ENCODE measurements at regions not wholly inside any gene's neighbourhood (a gene's known extent, or its start where the extent isn't known, plus 50 kb on each side); places are given as distances from the start of the nearest gene placed in this dataset.

- TF ChIP-seq CTCF (IDR thresholded peaks at IDR 0.05; ENCODE audit: insufficient read depth, low read depth, low read length, missing control alignments) = no peak
- DNase-seq (ENCODE audit: low read depth) = no peak
These were observed 68.3 kb upstream of the SLC7A11 start for GRCh38 chr4:138310498-138310897.

GRCh38 chr4:138308356-138308755 lies 66.2 kb upstream of the SLC7A11 start:
- no peak overlapping the region for H3K4me3 ChIP-seq (ENCODE audit: low read depth, low read length)
- no peak for DNase-seq (ENCODE audit: low read depth)
- no peak for TF ChIP-seq CTCF (IDR thresholded peaks at IDR 0.05; ENCODE audit: insufficient read depth, low read depth, low read length, missing control alignments)

More at GRCh38 chr4:138310498-138310897, 68.3 kb upstream of the SLC7A11 start:
- no peak overlapping the region for H3K4me3 ChIP-seq (ENCODE audit: low read depth, low read length)

- no peak overlapping the region for H3K4me3 ChIP-seq (ENCODE audit: low read depth, low read length)
- TF ChIP-seq CTCF (IDR thresholded peaks at IDR 0.05; ENCODE audit: insufficient read depth, low read depth, low read length, missing control alignments) = no peak
- DNase-seq (ENCODE audit: low read depth) = peak; percentile 8
These were observed 65.2 kb upstream of the SLC7A11 start for GRCh38 chr4:138307319-138307718.

- DNase-seq (ENCODE audit: low read depth) = no peak
- TF ChIP-seq CTCF (IDR thresholded peaks at IDR 0.05; ENCODE audit: insufficient read depth, low read depth, low read length, missing control alignments) = no peak
- H3K4me3 ChIP-seq (ENCODE audit: low read depth, low read length) = no peak overlapping the region
These were observed 62.9 kb upstream of the SLC7A11 start for GRCh38 chr4:138305050-138305449.

- DNase-seq (ENCODE audit: low read depth) = no peak
- H3K4me3 ChIP-seq (ENCODE audit: low read depth, low read length) = no peak overlapping the region
- no peak for TF ChIP-seq CTCF (IDR thresholded peaks at IDR 0.05; ENCODE audit: insufficient read depth, low read depth, low read length, missing control alignments)
These were observed 59.4 kb upstream of the SLC7A11 start for GRCh38 chr4:138301536-138301935.

- TF ChIP-seq CTCF (IDR thresholded peaks at IDR 0.05; ENCODE audit: insufficient read depth, low read depth, low read length, missing control alignments) = no peak
- DNase-seq (ENCODE audit: low read depth) = no peak
- no peak overlapping the region for H3K4me3 ChIP-seq (ENCODE audit: low read depth, low read length)
These were observed 58.5 kb upstream of the SLC7A11 start for GRCh38 chr4:138300616-138301015.

- no peak for DNase-seq (ENCODE audit: low read depth)
- no peak for TF ChIP-seq CTCF (IDR thresholded peaks at IDR 0.05; ENCODE audit: insufficient read depth, low read depth, low read length, missing control alignments)
- no peak overlapping the region for H3K4me3 ChIP-seq (ENCODE audit: low read depth, low read length)
These were observed 57.7 kb upstream of the SLC7A11 start for GRCh38 chr4:138299881-138300280.
